NCI-H82 (cell line): ENCODE measurements at regions not wholly inside any gene's neighbourhood (a gene's known extent, or its start where the extent isn't known, plus 50 kb on each side); places are given as distances from the start of the nearest gene placed in this dataset.
A peak's percentile ranks its signal among the peaks of the same experiment; 100 is the strongest.

Experiments used
- DNase-seq: peaks from one replicate; lab custom pipeline; 2025; lab: John Stamatoyannopoulos, UW

- DNase-seq = no peak
These were observed 229.3 kb downstream of the MINAR1 start for GRCh38 chr15:79661411-79661810.

GRCh38 chr15:79673416-79674123 is 223.2 kb downstream of the MTHFS start:
- DNase-seq = no peak

GRCh38 chr15:79674124-79674465 is 222.7 kb downstream of the MTHFS start:
- no peak for DNase-seq

GRCh38 chr15:79675982-79676381 is 220.8 kb downstream of the MTHFS start:
- DNase-seq = no peak

GRCh38 chr15:79676621-79677020 is 220.2 kb downstream of the MTHFS start:
- no peak for DNase-seq

GRCh38 chr15:79677241-79677640 is 219.6 kb downstream of the MTHFS start:
- no peak for DNase-seq

GRCh38 chr15:79678032-79678701 is 218.6 kb downstream of the MTHFS start:
- no peak for DNase-seq

- no peak for DNase-seq
These were observed 216.1 kb downstream of the MTHFS start for GRCh38 chr15:79680720-79681119.

GRCh38 chr15:79682285-79682684 is 214.5 kb downstream of the MTHFS start:
- DNase-seq = no peak

GRCh38 chr15:79682851-79683288 is 213.9 kb downstream of the MTHFS start:
- DNase-seq = no peak

GRCh38 chr15:79689030-79689429 is 207.8 kb downstream of the MTHFS start:
- no peak for DNase-seq

- no peak for DNase-seq
These were observed 195.8 kb downstream of the MTHFS start for GRCh38 chr15:79700951-79701480.

- DNase-seq = no peak
These were observed 194.2 kb downstream of the MTHFS start for GRCh38 chr15:79702621-79703020.

- no peak for DNase-seq
These were observed 175.6 kb downstream of the MTHFS start for GRCh38 chr15:79721256-79721655.

- DNase-seq = no peak
These were observed 172.5 kb downstream of the MTHFS start for GRCh38 chr15:79724312-79724711.

- DNase-seq = no peak
These were observed 172.0 kb downstream of the MTHFS start for GRCh38 chr15:79724804-79725203.

GRCh38 chr15:79728867-79729266 is 167.9 kb downstream of the MTHFS start:
- DNase-seq = no peak

- DNase-seq = peak; percentile 7
These were observed 160.3 kb downstream of the MTHFS start for GRCh38 chr15:79736435-79737000.

GRCh38 chr15:79738143-79738542 is 158.7 kb downstream of the MTHFS start:
- no peak for DNase-seq

GRCh38 chr15:79740561-79740960 is 156.3 kb downstream of the MTHFS start:
- no peak for DNase-seq

- no peak for DNase-seq
These were observed 153.8 kb downstream of the MTHFS start for GRCh38 chr15:79743032-79743431.

- peak; percentile 28 for DNase-seq
These were observed 152.3 kb downstream of the MTHFS start for GRCh38 chr15:79744485-79744884.

- no peak for DNase-seq
These were observed 140.4 kb downstream of the MTHFS start for GRCh38 chr15:79756365-79756764.
